Kidney (tissue), 13 donors: ENCODE measurements at regions not wholly inside any gene's neighbourhood (a gene's known extent, or its start where the extent isn't known, plus 50 kb on each side); places are given as distances from the start of the nearest gene placed in this dataset.
A peak's percentile ranks its signal among the peaks of the same experiment; 100 is the strongest.

Source experiments
- DNase-seq, 5 donors: peaks; one replicate each; pipeline ENCODE4 v3.0.0-alpha.2; 2013 to 2020
- FAIRE-seq: peaks from 2 replicates; lab custom pipeline; 2012; peaks lifted over from hg19 to GRCh38; lab: Jason Lieb, UNC
- H3K27ac ChIP-seq, 2 donors: one replicate each; pipeline ENCODE4 v1.7.0; 2013; ENCODE audit warnings: low read depth in 2 of 2, low read length in 2 of 2, inconsistent platforms in 1 of 2
- H3K27me3 ChIP-seq: one replicate; pipeline ENCODE4 v1.7.1; 2013; ENCODE audit warnings: low read length, inconsistent platforms; ENCODE audit not compliant: control insufficient read depth, insufficient read depth
- H3K36me3 ChIP-seq, 3 donors: one replicate each; pipeline versions ENCODE4 v1.7.0 to v1.7.1; 2013; ENCODE audit warnings: low read length in 3 of 3, control low read depth in 1 of 3, inconsistent platforms in 1 of 3; ENCODE audit not compliant: insufficient read depth in 3 of 3, control insufficient read depth in 2 of 3
- H3K4me1 ChIP-seq, 3 donors: one replicate each; pipeline versions ENCODE4 v1.7.0 to v1.7.1; 2013; ENCODE audit warnings: low read length in 3 of 3, inconsistent platforms in 1 of 3, low read depth in 1 of 3; ENCODE audit not compliant: control insufficient read depth in 2 of 3, insufficient read depth in 2 of 3
- H3K4me3 ChIP-seq, 3 donors: one replicate each; pipeline versions ENCODE4 v1.7.0 to v1.8.1; 2013; ENCODE audit warnings: low read length in 3 of 3, control low read depth in 1 of 3, inconsistent platforms in 1 of 3
- H3K9ac ChIP-seq, 3 donors: one replicate each; pipeline versions ENCODE4 v1.7.0 to v1.7.1; 2013; ENCODE audit warnings: low read length in 3 of 3, control low read depth in 1 of 3, inconsistent platforms in 1 of 3
- H3K9me3 ChIP-seq, 3 donors: one replicate each; pipeline versions ENCODE4 v1.7.0 to v1.7.1; 2013; ENCODE audit warnings: low read length in 3 of 3, control low read depth in 1 of 3, inconsistent platforms in 1 of 3; ENCODE audit not compliant: control insufficient read depth in 2 of 3, insufficient read depth in 1 of 3
- intact Hi-C: fragments of 100-400 bp; cut with DNase I; formaldehyde crosslinking; loops from one replicate; pipeline ENCODE4 v1.11.1; 2022
- TF ChIP-seq, protein P1 (sequence below): IDR thresholded peaks from 3 replicates; pipeline ENCODE4 v1.5.1; 2012; ENCODE audit warnings: mild to moderate bottlenecking, moderate library complexity, borderline replicate concordance; ENCODE audit not compliant: insufficient read depth; ENCODE audit errors: extremely low read depth
- donor health status: control.
- donor health status: control.
- donor health status: control.
- donor health status: control.
- donor health status: control.
- donor health status: DM: yes; HTN: yes; CAD: no.
- donor health status: Normal renal cell carcinoma (clear cell type).

DNA sequence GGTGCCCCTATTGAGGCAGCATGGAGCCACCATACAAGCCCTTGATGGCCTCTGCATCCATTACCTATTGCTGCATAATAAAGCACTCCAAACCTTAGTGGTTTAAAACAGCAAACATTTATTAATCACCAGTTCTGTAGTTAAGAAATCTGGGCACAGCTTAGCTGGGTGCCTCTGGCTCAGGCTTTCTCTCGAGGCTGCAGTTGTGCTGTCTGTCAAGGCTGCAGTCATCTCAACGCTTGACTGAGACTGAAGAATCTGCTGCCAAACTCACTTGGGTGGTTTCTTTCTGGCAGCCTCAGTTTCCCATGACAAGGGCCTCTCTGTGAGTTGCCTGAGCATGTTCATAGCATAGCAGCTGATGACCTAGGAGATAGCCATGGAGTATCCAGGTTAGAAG, 207.4 kb upstream of the LRFN2 start:
- Histone ChIP-seq H3K9ac (no peak overlapping the region), H3K27ac (no peak overlapping the region), H3K36me3 (no peaks in the 10 kb centered on the region), H3K9me3 (no peaks in the 10 kb centered on the region), H3K4me1 (no peaks in the 10 kb centered on the region), H3K27me3 (no peaks in the 10 kb centered on the region), H3K4me3 (no peak overlapping the region)
- DNase-seq = no peak
- TF ChIP-seq, protein P1, sequence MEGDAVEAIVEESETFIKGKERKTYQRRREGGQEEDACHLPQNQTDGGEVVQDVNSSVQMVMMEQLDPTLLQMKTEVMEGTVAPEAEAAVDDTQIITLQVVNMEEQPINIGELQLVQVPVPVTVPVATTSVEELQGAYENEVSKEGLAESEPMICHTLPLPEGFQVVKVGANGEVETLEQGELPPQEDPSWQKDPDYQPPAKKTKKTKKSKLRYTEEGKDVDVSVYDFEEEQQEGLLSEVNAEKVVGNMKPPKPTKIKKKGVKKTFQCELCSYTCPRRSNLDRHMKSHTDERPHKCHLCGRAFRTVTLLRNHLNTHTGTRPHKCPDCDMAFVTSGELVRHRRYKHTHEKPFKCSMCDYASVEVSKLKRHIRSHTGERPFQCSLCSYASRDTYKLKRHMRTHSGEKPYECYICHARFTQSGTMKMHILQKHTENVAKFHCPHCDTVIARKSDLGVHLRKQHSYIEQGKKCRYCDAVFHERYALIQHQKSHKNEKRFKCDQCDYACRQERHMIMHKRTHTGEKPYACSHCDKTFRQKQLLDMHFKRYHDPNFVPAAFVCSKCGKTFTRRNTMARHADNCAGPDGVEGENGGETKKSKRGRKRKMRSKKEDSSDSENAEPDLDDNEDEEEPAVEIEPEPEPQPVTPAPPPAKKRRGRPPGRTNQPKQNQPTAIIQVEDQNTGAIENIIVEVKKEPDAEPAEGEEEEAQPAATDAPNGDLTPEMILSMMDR = no peak
- FAIRE-seq = no peak
- intact Hi-C loops = no loop called here

DNA sequence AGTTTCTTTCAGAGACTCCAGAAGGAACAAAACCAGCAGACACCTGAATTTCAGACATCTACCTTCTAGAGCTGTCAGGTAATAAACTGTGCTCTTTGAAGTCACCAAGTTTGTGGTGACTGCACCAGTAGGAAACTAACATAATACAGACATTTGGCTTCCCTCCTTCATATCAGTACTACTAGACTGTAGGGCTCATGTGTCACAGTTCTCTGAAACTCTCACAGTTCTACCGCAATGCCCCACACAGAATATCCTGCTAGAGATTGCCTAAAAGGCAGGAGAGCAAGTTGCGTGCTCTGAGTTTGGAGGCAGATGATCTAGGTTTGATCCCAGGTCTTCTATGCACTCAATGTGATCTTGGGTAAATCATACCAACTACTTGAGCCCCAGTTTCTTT, 205.0 kb upstream of the LRFN2 start:
- DNase-seq (no peak), FAIRE-seq (no peak)
- intact Hi-C loops = no loop called here
- Histone ChIP-seq H3K4me3 (no peak overlapping the region), H3K27ac (no peak overlapping the region), H3K4me1 (no peaks in the 10 kb centered on the region), H3K9me3 (no peaks in the 10 kb centered on the region), H3K36me3 (no peaks in the 10 kb centered on the region), H3K27me3 (no peaks in the 10 kb centered on the region), H3K9ac (no peak overlapping the region)
- TF ChIP-seq, protein P1 = no peak

DNA sequence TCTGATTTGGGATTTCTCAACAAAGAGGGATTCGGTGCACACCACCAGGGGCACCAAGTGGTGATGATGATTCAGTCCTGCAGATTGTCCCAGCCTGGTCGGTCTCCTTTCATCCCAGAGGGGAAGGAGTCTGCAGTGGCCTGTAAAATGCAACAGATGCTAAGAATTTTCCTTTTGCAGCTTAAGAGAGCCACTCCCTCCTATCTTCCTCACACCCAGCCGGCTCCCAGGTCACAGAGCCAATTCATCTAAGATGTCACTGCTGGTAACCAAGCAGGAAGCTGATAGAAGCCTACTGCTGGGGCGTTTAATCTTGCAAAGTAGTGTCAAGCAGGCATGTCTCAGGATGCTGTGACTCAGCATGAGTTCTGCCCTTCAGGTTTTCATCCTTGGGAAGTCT, 203.8 kb upstream of the LRFN2 start:
- DNase-seq = peak in 3 of 5 donors; percentile 27 to 52 (median 31)
- FAIRE-seq = no peak
- Histone ChIP-seq H3K9ac (no peak overlapping the region), H3K9me3 (no peaks in the 10 kb centered on the region), H3K27me3 (no peaks in the 10 kb centered on the region), H3K36me3 (no peaks in the 10 kb centered on the region), H3K4me1 (no peaks in the 10 kb centered on the region), H3K27ac (no peak overlapping the region), H3K4me3 (no peak overlapping the region)
- TF ChIP-seq, protein P1 = no peak
- intact Hi-C loops = no loop called here
